IgD-negative memory B cell (primary cell): ENCODE measurements at regions not wholly inside any gene's neighbourhood (a gene's known extent, or its start where the extent isn't known, plus 50 kb on each side); places are given as distances from the start of the nearest gene placed in this dataset.

Source experiments
- H3K27ac Mint-ChIP-seq, 3 donors: one replicate each; pipeline ENCODE4 v1.8.0; 2020 to 2022; ENCODE audit warnings: mild to moderate bottlenecking in 3 of 3, mixed read lengths in 3 of 3, moderate library complexity in 1 of 3
- H3K27me3 Mint-ChIP-seq: one replicate; pipeline ENCODE4 v1.8.0; 2021; ENCODE audit warnings: mixed read lengths
- H3K36me3 Mint-ChIP-seq: one replicate; pipeline ENCODE4 v1.8.0; 2020; ENCODE audit warnings: mild to moderate bottlenecking, mixed read lengths
- H3K4me1 Mint-ChIP-seq, 3 donors: one replicate each; pipeline ENCODE4 v1.8.0; 2020 to 2022; ENCODE audit warnings: mixed read lengths in 3 of 3, mild to moderate bottlenecking in 1 of 3
- H3K4me3 Mint-ChIP-seq, 4 donors: one replicate each; pipeline ENCODE4 v1.8.0; 2020 to 2022; ENCODE audit warnings: mild to moderate bottlenecking in 4 of 4, mixed read lengths in 4 of 4, moderate library complexity in 3 of 4
- H3K9me3 Mint-ChIP-seq, 3 donors: one replicate each; pipeline ENCODE4 v1.8.0; 2020 to 2021; ENCODE audit warnings: mixed read lengths in 3 of 3, mild to moderate bottlenecking in 1 of 3

DNA sequence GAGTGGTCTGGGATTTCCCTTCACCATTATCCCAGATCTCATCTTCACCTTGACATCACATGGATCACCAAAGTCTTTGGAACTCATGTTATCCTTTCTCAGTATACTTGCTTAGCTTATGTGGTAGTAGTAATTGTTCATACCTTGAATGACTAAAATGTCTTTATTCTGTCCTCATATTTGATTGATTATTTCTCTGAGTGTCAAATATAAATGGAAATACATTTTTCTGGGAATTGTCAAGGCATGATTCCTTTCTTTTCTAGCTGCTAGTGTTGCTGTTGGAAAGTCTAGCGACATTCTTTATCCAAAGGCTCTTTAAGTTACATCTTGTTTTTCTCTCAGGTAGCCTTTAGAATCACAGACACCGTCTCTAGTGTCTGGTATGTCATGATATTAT is 334.4 kb downstream of the CMPK2 start:
- Mint-ChIP-seq H3K36me3 (no peaks in the 10 kb centered on the region), H3K9me3 (no peaks in the 10 kb centered on the region), H3K27ac (no peak overlapping the region)

GRCh38 chr2:6535572-6535971 is 330.1 kb downstream of the CMPK2 start:
- H3K27me3 Mint-ChIP-seq = peaks cover 9% of the 10 kb centered on the region
- no peak overlapping the region for H3K27ac Mint-ChIP-seq
- H3K4me3 Mint-ChIP-seq = no peak overlapping the region
- H3K9me3 Mint-ChIP-seq = peaks cover 0 to 6% (median 1%) of the 10 kb centered on the region in 3 donors
- no peaks in the 10 kb centered on the region for H3K36me3 Mint-ChIP-seq
- H3K4me1 Mint-ChIP-seq = no peaks in the 10 kb centered on the region

More for the DNA sequence above, 334.4 kb downstream of the CMPK2 start:
- Mint-ChIP-seq H3K4me3 (no peak overlapping the region), H3K4me1 (peaks cover 0 to under 1% (median under 1%) of the 10 kb centered on the region in 3 donors), H3K27me3 (peaks cover 8% of the 10 kb centered on the region)

- H3K27ac Mint-ChIP-seq = no peak overlapping the region
- H3K9me3 Mint-ChIP-seq = peaks cover 0 to 6% (median 4%) of the 10 kb centered on the region in 3 donors
- no peaks in the 10 kb centered on the region for H3K4me1 Mint-ChIP-seq
- H3K27me3 Mint-ChIP-seq = peaks cover 9% of the 10 kb centered on the region
- H3K4me3 Mint-ChIP-seq = no peak overlapping the region
- no peaks in the 10 kb centered on the region for H3K36me3 Mint-ChIP-seq
Observed at GRCh38 chr2:6538607-6539006, 327.1 kb downstream of the CMPK2 start.

DNA sequence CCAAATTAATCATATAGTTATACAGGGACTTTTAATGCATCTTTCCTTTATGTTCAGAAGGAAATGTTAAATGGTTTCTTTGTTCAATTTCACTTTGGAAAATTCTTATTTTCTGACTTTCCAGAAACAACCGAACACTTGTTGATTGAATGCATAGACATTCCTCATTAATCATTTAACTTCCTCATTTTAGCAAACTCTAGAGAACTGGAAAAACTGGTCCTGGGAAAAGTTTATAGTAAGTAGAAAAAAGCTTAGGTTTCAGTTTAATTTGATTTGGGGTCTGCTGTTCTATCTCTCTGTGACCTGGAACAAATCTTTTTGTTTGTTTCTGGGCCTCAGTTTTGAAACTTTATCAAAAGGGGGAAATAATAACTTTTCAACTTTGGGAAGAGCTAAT is 320.4 kb downstream of the CMPK2 start:
- Mint-ChIP-seq H3K9me3 (peaks cover 2 to 3% (median 3%) of the 10 kb centered on the region in 3 donors), H3K36me3 (peaks cover 3% of the 10 kb centered on the region), H3K4me1 (peaks cover 0 to 1% (median 0%) of the 10 kb centered on the region in 3 donors), H3K4me3 (no peak overlapping the region), H3K27ac (no peak overlapping the region), H3K27me3 (no peaks in the 10 kb centered on the region)

- peaks cover 2 to 3% (median 3%) of the 10 kb centered on the region in 3 donors for H3K9me3 Mint-ChIP-seq
- peaks cover 0 to 1% (median 0%) of the 10 kb centered on the region in 3 donors for H3K4me1 Mint-ChIP-seq
- H3K4me3 Mint-ChIP-seq = no peak overlapping the region
- H3K27me3 Mint-ChIP-seq = no peaks in the 10 kb centered on the region
- no peak overlapping the region for H3K27ac Mint-ChIP-seq
- H3K36me3 Mint-ChIP-seq = peaks cover 3% of the 10 kb centered on the region
Observed at GRCh38 chr2:6545795-6546194, 319.9 kb downstream of the CMPK2 start.

- Mint-ChIP-seq H3K27me3 (no peaks in the 10 kb centered on the region), H3K27ac (no peak overlapping the region), H3K4me1 (peaks cover 0 to 1% (median 0%) of the 10 kb centered on the region in 3 donors), H3K36me3 (peaks cover 1% of the 10 kb centered on the region), H3K9me3 (peaks cover 0 to 6% (median 0%) of the 10 kb centered on the region in 3 donors), H3K4me3 (no peak overlapping the region)
Observed at GRCh38 chr2:6554466-6554865, 311.2 kb downstream of the CMPK2 start.

DNA sequence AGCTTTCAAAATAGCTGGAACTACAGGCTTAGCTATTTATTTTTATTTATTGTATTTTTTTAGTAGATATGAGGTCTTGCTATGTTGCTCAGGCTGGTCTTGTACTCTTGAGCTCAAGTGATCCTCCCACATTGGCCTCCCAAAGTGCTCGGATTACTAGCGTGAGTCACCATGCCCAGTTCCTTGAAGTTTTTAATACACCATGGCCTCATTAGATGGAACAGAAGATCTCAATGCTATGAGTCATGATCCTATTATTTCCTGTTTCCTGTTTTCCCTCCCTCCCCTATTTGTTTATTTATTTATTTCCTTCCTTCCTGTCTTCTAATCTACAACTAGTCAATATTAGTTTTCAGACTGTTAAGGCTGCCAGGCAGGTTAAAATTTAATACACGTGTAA is 309.0 kb downstream of the CMPK2 start:
- Mint-ChIP-seq H3K27ac (no peak overlapping the region), H3K9me3 (peaks cover 0 to 6% (median 0%) of the 10 kb centered on the region in 3 donors), H3K36me3 (no peaks in the 10 kb centered on the region), H3K4me1 (no peaks in the 10 kb centered on the region), H3K27me3 (no peaks in the 10 kb centered on the region), H3K4me3 (no peak overlapping the region)

- Mint-ChIP-seq H3K9me3 (peaks cover 0 to 6% (median 0%) of the 10 kb centered on the region in 3 donors), H3K27ac (no peak overlapping the region), H3K36me3 (no peaks in the 10 kb centered on the region), H3K4me3 (no peak overlapping the region), H3K4me1 (no peaks in the 10 kb centered on the region), H3K27me3 (no peaks in the 10 kb centered on the region)
Observed at GRCh38 chr2:6557737-6558136, 308.0 kb downstream of the CMPK2 start.

GRCh38 chr2:6562771-6563170 is 302.9 kb downstream of the CMPK2 start:
- H3K9me3 Mint-ChIP-seq = peaks cover 0 to 2% (median 0%) of the 10 kb centered on the region in 3 donors
- H3K4me3 Mint-ChIP-seq = no peak overlapping the region
- no peaks in the 10 kb centered on the region for H3K36me3 Mint-ChIP-seq
- no peaks in the 10 kb centered on the region for H3K27me3 Mint-ChIP-seq
- no peak overlapping the region for H3K27ac Mint-ChIP-seq
- H3K4me1 Mint-ChIP-seq = no peaks in the 10 kb centered on the region

DNA sequence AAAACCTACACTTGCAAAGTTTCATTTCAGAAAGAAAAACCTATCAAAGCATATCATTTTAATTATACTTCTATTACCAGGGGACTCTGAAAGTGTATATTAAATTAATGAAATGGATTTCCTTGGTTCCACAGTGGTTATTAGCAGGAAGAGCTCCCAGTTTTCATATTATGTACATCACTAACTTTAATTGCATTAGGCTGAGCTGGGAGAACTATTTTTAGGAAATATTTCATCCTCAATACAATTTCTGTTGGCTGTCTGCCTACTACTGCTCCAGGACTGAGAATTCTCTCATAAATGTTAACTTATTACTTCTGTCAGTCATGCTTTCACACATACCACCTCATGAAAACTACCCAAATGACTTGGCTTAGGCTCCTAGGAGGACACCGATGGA is 301.4 kb downstream of the CMPK2 start:
- Mint-ChIP-seq H3K4me3 (no peak overlapping the region), H3K27ac (no peak overlapping the region), H3K27me3 (peaks cover 2% of the 10 kb centered on the region), H3K9me3 (no peaks in the 10 kb centered on the region), H3K4me1 (no peaks in the 10 kb centered on the region), H3K36me3 (no peaks in the 10 kb centered on the region)

GRCh38 chr2:6574121-6574520 is 291.6 kb downstream of the CMPK2 start:
- peaks cover 4% of the 10 kb centered on the region for H3K27me3 Mint-ChIP-seq
- H3K4me3 Mint-ChIP-seq = no peak overlapping the region
- H3K36me3 Mint-ChIP-seq = no peaks in the 10 kb centered on the region
- H3K4me1 Mint-ChIP-seq = no peaks in the 10 kb centered on the region
- H3K9me3 Mint-ChIP-seq = peaks cover 0 to 2% (median 0%) of the 10 kb centered on the region in 3 donors
- no peak overlapping the region for H3K27ac Mint-ChIP-seq

DNA sequence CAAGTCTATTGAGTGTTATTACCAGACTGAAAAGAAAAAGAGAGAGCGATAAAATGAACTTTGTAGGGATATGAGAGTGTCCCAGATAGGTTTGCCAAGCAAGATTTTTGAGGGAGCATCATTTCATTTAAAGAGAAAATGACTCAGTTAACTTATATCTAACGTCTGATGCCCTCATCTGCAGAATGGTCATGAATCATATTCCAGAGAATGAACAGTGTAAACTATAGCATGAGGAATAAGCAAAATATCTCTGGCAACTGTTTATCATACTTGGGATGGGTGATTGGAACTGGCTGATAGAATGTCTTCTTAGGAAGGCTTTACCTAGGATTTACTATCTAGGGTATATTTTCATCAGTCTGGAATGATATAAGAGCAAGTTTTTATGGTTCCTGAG is 289.4 kb downstream of the CMPK2 start:
- Mint-ChIP-seq H3K4me3 (no peak overlapping the region), H3K27ac (no peak overlapping the region), H3K9me3 (no peaks in the 10 kb centered on the region), H3K27me3 (peaks cover 4% of the 10 kb centered on the region), H3K4me1 (peaks cover 0 to 2% (median 0%) of the 10 kb centered on the region in 3 donors), H3K36me3 (no peaks in the 10 kb centered on the region)

DNA sequence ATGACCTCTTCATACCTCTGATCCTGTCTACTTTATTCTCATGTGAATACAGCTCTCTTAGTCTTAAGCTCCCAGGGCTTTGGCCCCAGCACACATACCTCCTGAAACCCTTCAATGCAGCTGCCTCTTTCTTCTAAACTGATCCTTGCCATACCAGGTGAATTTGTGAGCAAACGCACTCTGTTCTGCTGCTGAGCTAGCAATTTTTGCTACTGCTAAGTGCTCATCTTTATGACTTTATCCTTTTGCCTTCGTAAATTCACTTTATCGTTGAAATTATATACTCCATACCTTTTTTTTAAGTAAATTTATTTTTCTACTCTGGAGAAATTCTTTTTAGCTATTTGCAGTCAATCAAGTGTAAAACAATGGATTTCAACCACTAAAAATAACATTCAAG is 287.7 kb downstream of the CMPK2 start:
- H3K27me3 Mint-ChIP-seq = peaks cover 3% of the 10 kb centered on the region
- H3K4me1 Mint-ChIP-seq = peaks cover 0 to 2% (median 0%) of the 10 kb centered on the region in 3 donors
- no peak overlapping the region for H3K27ac Mint-ChIP-seq
- no peaks in the 10 kb centered on the region for H3K9me3 Mint-ChIP-seq
- no peaks in the 10 kb centered on the region for H3K36me3 Mint-ChIP-seq
- H3K4me3 Mint-ChIP-seq = no peak overlapping the region

DNA sequence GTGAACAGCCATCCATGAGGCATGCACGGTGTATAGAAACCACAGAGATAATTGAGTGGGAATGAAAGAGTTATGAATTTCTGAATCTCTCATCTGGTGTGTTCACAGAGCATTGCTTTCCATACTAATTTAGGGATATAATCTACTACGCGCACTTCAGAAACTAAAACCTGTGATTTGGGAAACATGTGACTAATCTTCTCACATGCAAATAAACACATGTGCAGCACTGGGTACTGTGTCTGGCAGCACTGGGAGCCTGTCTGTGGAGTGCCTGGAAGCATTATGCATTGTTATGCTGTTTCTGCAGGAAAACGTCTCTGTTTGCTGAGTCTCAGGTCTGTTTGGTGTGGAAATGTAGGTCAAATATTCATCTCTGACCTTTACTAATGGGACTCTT is 287.3 kb downstream of the CMPK2 start:
- Mint-ChIP-seq H3K9me3 (peaks cover 0 to 4% (median 0%) of the 10 kb centered on the region in 3 donors), H3K27ac (no peak overlapping the region), H3K4me1 (peaks cover 0 to 2% (median 0%) of the 10 kb centered on the region in 3 donors), H3K4me3 (no peak overlapping the region), H3K27me3 (peaks cover 3% of the 10 kb centered on the region), H3K36me3 (no peaks in the 10 kb centered on the region)

DNA sequence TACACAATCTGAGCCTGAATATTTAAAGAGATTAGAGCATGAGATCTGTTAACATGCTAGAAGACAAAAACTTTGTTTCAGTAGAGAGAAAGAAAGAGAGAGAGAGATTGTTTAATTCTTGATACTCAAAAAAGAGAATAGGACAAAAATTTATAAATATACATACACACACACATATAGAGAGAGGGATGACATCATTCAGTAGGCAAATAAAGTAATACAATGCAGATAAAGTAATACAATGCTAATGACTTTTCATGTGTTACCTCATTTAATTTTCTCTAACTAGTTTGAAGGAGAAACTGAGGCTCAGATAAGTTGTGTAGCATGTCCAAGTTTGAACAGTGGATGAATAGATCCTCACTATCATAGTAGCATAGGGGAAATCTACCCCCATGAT is 286.4 kb downstream of the CMPK2 start:
- Mint-ChIP-seq H3K27me3 (peaks cover 3% of the 10 kb centered on the region), H3K27ac (no peak overlapping the region), H3K4me1 (peaks cover 0 to 2% (median 0%) of the 10 kb centered on the region in 3 donors), H3K9me3 (peaks cover 0 to 4% (median 0%) of the 10 kb centered on the region in 3 donors), H3K36me3 (no peaks in the 10 kb centered on the region), H3K4me3 (no peak overlapping the region)

DNA sequence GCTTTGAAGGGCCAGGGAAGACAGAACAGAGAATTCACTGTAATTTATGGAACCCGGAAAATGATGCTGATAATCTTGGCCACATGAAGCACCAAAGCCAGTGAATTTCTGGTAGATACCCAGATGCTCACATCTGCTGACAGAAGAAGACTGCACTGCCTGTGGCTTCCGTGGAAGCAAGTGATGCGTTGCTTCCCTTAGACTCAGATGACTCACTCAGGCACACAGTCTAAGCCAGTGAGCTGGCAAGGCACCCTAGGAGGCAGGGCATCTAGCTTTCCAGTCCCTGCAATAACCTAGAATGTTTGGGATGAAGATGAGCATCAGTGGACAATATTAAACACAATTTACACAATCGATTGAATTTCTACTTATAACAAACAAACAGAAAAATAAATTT is 284.7 kb downstream of the CMPK2 start:
- Mint-ChIP-seq H3K27me3 (peaks cover 3% of the 10 kb centered on the region), H3K36me3 (no peaks in the 10 kb centered on the region), H3K4me3 (no peak overlapping the region), H3K4me1 (peaks cover 0 to 2% (median 0%) of the 10 kb centered on the region in 3 donors), H3K9me3 (peaks cover 0 to 4% (median 0%) of the 10 kb centered on the region in 3 donors), H3K27ac (peak overlapping the region in 1 of 3 donors; percentile 8)
